ENCODE measurements at regions not wholly inside any gene's neighbourhood (a gene's known extent, or its start where the extent isn't known, plus 50 kb on each side); places are given as distances from the start of the nearest gene placed in this dataset.

DNA sequence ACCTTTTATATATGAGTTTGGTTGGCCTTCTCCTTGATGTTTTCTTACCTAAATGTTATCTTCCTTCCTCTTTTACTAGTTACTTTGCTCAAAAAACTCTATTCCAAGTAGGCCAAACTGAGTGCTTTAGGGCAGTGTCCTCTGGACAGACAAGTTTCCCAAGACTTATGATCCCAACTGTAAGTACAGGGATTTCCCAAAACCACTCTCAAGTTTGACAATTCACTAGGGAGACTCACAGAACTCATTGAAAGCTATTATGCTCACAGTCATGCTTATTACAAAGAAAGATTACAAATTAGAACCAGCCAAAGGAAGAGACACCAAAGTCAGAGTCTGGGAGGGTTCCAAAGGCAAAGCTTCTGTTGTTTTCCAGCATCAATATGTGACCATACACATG, 534.2 kb upstream of the ALCAM start:
- Histone ChIP-seq H3K27me3 (no peaks in the 10 kb centered on the region), H3K4me1 (no peaks in the 10 kb centered on the region), H3K9me3 (no peaks in the 10 kb centered on the region), H3K27ac (no peak overlapping the region), H3K36me3 (no peaks in the 10 kb centered on the region), H3K4me3 (no peak overlapping the region)
- DNase-seq: no peak
- no peak for ATAC-seq
- intact Hi-C loops (cut with DNase I): no loop called here
- no peak for TF ChIP-seq POLR2A (IDR thresholded peaks at IDR 0.05)
- TF ChIP-seq, protein P1, sequence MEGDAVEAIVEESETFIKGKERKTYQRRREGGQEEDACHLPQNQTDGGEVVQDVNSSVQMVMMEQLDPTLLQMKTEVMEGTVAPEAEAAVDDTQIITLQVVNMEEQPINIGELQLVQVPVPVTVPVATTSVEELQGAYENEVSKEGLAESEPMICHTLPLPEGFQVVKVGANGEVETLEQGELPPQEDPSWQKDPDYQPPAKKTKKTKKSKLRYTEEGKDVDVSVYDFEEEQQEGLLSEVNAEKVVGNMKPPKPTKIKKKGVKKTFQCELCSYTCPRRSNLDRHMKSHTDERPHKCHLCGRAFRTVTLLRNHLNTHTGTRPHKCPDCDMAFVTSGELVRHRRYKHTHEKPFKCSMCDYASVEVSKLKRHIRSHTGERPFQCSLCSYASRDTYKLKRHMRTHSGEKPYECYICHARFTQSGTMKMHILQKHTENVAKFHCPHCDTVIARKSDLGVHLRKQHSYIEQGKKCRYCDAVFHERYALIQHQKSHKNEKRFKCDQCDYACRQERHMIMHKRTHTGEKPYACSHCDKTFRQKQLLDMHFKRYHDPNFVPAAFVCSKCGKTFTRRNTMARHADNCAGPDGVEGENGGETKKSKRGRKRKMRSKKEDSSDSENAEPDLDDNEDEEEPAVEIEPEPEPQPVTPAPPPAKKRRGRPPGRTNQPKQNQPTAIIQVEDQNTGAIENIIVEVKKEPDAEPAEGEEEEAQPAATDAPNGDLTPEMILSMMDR (IDR thresholded peaks at IDR 0.05): no peak

DNA sequence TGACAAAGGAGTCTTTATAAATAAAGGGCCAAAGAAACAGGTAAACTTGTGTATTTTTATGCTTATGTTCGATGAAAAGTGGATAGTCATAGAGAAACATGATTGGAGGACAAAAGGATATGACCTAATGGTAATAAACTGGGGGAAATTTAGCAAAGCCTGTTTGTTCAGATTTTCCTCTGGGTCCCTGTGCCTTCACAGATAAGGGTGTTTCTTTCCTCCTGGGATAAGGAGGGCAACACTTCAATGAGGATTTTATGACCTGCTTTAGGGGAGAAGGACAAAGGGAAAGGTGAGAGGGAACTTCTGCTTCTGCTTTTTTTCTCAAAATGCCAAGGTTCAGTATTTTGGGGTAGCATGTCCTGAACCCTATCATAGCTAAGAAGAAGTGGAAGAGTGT, 531.3 kb upstream of the ALCAM start:
- WGBS, 4 donors: 64 to 72% (median 69%) methylated on average over 1 of the region's 1 CpG
- intact Hi-C loops (cut with DNase I): no loop called here
- Histone ChIP-seq H3K4me3 (no peak overlapping the region), H3K4me1 (no peaks in the 10 kb centered on the region), H3K27me3 (no peaks in the 10 kb centered on the region), H3K27ac (no peak overlapping the region), H3K36me3 (no peaks in the 10 kb centered on the region), H3K9me3 (no peaks in the 10 kb centered on the region)
- TF ChIP-seq POLR2A (IDR thresholded peaks at IDR 0.05): no peak
- TF ChIP-seq, protein P1 (IDR thresholded peaks at IDR 0.05): no peak
- ATAC-seq (no peak), DNase-seq (no peak)

DNA sequence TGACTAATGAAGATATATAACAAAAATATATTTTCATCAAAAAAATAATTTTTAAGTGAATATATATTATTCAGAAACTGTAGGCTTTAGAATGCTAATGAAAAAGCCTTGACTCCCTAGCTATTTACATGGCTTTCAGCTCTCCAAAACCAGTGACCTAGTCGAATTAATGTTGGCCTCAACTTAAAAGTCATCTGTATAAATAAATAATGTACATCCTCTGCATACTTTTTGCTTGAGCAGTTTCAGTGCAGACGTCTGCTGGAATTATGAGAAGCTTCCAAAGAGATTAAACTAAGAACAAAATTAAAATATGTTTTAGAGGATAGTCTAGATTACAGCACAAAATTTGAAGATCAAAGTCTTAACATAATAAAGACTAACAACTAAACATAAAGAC, 520.4 kb upstream of the ALCAM start:
- TF ChIP-seq POLR2A (IDR thresholded peaks at IDR 0.05): no peak
- TF ChIP-seq, protein P1 (IDR thresholded peaks at IDR 0.05): no peak
- H3K4me3 ChIP-seq: no peak overlapping the region
- WGBS, 4 donors: 27 to 40% (median 30%) methylated on average over 2 of the region's 2 CpGs
- no peak for DNase-seq
- no peaks in the 10 kb centered on the region for H3K36me3 ChIP-seq
- ATAC-seq: no peak
- H3K4me1 ChIP-seq: no peaks in the 10 kb centered on the region
- no peak overlapping the region for H3K27ac ChIP-seq
- H3K9me3 ChIP-seq: peaks cover 0 to 4% (median 0%) of the 10 kb centered on the region in 12 donors
- no peaks in the 10 kb centered on the region for H3K27me3 ChIP-seq
- intact Hi-C loops (cut with DNase I): no loop called here

DNA sequence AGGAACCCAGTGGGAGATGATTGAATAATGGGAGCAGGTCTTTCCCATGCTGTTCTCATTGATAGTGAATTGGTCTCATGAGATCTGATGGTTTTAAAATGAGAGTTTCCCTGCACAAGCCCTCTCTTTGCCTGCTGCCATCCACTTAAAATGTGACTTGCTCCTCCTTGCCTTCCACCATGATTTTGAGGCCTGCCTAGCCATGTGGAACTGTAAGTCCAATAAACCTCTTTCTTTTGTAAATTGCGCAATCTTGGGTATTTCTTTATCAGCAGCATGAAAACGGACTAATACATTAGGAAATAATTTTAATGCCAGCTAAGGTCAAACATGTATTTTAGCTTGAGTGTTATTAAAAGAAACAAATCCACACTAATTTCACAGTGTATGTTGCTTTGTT, 517.6 kb upstream of the ALCAM start:
- DNase-seq (no peak), ATAC-seq (no peak)
- intact Hi-C loops (cut with DNase I): no loop called here
- H3K4me1 ChIP-seq: no peaks in the 10 kb centered on the region
- TF ChIP-seq, protein P1 (IDR thresholded peaks at IDR 0.05): no peak
- no peak for TF ChIP-seq POLR2A (IDR thresholded peaks at IDR 0.05)
- WGBS, 4 donors: 80 to 90% (median 83%) methylated on average over 2 of the region's 2 CpGs
- peaks cover 0 to 11% (median 0%) of the 10 kb centered on the region in 12 donors for H3K9me3 ChIP-seq
- no peaks in the 10 kb centered on the region for H3K27me3 ChIP-seq
- H3K36me3 ChIP-seq: no peaks in the 10 kb centered on the region
- no peak overlapping the region for H3K27ac ChIP-seq
- no peak overlapping the region for H3K4me3 ChIP-seq
